ENCODE measurements at regions not wholly inside any gene's neighbourhood (a gene's known extent, or its start where the extent isn't known, plus 50 kb on each side); places are given as distances from the start of the nearest gene placed in this dataset.

DNA sequence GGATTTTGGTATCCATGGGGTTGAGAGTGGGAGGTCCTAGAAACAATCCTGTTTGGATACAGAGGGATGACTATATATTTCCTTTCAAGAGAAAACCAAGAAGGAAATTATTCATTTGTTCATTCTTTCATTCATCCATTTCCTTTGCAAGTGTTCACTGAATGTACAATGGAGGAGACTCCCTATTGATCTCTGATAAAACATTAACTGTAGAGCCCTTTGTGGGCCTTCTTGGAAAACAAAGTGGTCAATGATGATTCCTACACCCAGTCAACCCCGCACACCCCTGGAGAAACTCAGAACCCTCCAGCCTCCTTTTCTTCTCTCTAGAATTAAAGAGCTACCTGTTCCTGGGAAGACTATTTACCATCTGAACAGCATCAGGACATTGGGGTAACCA, 247.3 kb downstream of the AUH start:
- TF ChIP-seq, protein P1, sequence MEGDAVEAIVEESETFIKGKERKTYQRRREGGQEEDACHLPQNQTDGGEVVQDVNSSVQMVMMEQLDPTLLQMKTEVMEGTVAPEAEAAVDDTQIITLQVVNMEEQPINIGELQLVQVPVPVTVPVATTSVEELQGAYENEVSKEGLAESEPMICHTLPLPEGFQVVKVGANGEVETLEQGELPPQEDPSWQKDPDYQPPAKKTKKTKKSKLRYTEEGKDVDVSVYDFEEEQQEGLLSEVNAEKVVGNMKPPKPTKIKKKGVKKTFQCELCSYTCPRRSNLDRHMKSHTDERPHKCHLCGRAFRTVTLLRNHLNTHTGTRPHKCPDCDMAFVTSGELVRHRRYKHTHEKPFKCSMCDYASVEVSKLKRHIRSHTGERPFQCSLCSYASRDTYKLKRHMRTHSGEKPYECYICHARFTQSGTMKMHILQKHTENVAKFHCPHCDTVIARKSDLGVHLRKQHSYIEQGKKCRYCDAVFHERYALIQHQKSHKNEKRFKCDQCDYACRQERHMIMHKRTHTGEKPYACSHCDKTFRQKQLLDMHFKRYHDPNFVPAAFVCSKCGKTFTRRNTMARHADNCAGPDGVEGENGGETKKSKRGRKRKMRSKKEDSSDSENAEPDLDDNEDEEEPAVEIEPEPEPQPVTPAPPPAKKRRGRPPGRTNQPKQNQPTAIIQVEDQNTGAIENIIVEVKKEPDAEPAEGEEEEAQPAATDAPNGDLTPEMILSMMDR (IDR thresholded peaks at IDR 0.05): no peak
- TF ChIP-seq POLR2A (IDR thresholded peaks at IDR 0.05): no peak

Measured in esophagus squamous epithelium (tissue), 4 donors.